CD8-positive, alpha-beta memory T cell (primary cell): ENCODE measurements at regions not wholly inside any gene's neighbourhood (a gene's known extent, or its start where the extent isn't known, plus 50 kb on each side); places are given as distances from the start of the nearest gene placed in this dataset.

Source experiments
- CTCF ChIA-PET: fragments of 350-600 bp; sonication (Branson Sonifier 250); formaldehyde crosslinking; loops from one replicate; lab custom pipeline; 2021; ENCODE audit warnings: antibody characterized with exemption; lab: Charles Lee
- POLR2A ChIA-PET: fragments of 350-600 bp; sonication (Branson Sonifier 250); formaldehyde crosslinking; loops from one replicate; lab custom pipeline; 2021; ENCODE audit warnings: antibody characterized with exemption; lab: Charles Lee
- DNase-seq, 5 donors: peaks; one replicate each; pipeline versions ENCODE4 v3.0.0 to v3.0.0-alpha.2; 2020 to 2022; ENCODE audit warnings: mixed read lengths in 1 of 5
- H3K27ac ChIP-seq: one replicate; pipeline ENCODE4 v1.7.0; 2013; ENCODE audit warnings: low read depth, mild to moderate bottlenecking, low read length, moderate library complexity
- H3K27me3 ChIP-seq: 2 replicates; pipeline ENCODE4 v1.7.0; 2013; ENCODE audit warnings: low read length, mild to moderate bottlenecking; ENCODE audit not compliant: insufficient read depth, poor library complexity, severe bottlenecking
- H3K36me3 ChIP-seq: 2 replicates; pipeline ENCODE4 v1.7.0; 2013; ENCODE audit warnings: mild to moderate bottlenecking, low read length, moderate library complexity; ENCODE audit not compliant: insufficient read depth
- H3K4me1 ChIP-seq: 2 replicates; pipeline ENCODE4 v1.7.0; 2013; ENCODE audit warnings: mild to moderate bottlenecking, low read length, moderate library complexity; ENCODE audit not compliant: insufficient read depth
- H3K4me3 ChIP-seq: 2 replicates; pipeline ENCODE4 v1.7.0; 2013; ENCODE audit warnings: mild to moderate bottlenecking, low read length
- H3K9me3 ChIP-seq: 2 replicates; pipeline ENCODE4 v1.7.0; 2013; ENCODE audit warnings: mild to moderate bottlenecking, low read length
- H3K27ac Mint-ChIP-seq, 8 donors: one replicate each; pipeline ENCODE4 v1.8.0; 2020 to 2021; ENCODE audit warnings: mixed read lengths in 8 of 8, mild to moderate bottlenecking in 6 of 8, inconsistent platforms in 3 of 8, moderate library complexity in 3 of 8
- H3K27me3 Mint-ChIP-seq, 2 donors: one replicate each; pipeline ENCODE4 v1.8.0; 2020 to 2021; ENCODE audit warnings: mixed read lengths in 2 of 2, mild to moderate bottlenecking in 1 of 2, moderate library complexity in 1 of 2
- H3K36me3 Mint-ChIP-seq, 3 donors: one replicate each; pipeline ENCODE4 v1.8.0; 2020 to 2021; ENCODE audit warnings: mixed read lengths in 3 of 3, inconsistent platforms in 1 of 3, mild to moderate bottlenecking in 1 of 3
- H3K4me1 Mint-ChIP-seq, 3 donors: one replicate each; pipeline ENCODE4 v1.8.0; 2020 to 2021; ENCODE audit warnings: mixed read lengths in 3 of 3, inconsistent platforms in 1 of 3, mild to moderate bottlenecking in 1 of 3
- H3K4me3 Mint-ChIP-seq, 7 donors: one replicate each; pipeline ENCODE4 v1.8.0; 2020 to 2021; ENCODE audit warnings: mixed read lengths in 7 of 7, mild to moderate bottlenecking in 6 of 7, moderate library complexity in 4 of 7, inconsistent platforms in 2 of 7
- H3K9me3 Mint-ChIP-seq, 5 donors: one replicate each; pipeline ENCODE4 v1.8.0; 2020 to 2022; ENCODE audit warnings: mixed read lengths in 5 of 5, mild to moderate bottlenecking in 3 of 5, moderate library complexity in 2 of 5, inconsistent platforms in 1 of 5

GRCh38 chr2:180524499-180524898, 455.9 kb upstream of the UBE2E3 start:
- Histone ChIP-seq H3K27me3 (no peaks in the 10 kb centered on the region), H3K4me3 (no peak overlapping the region), H3K36me3 (no peaks in the 10 kb centered on the region), H3K4me1 (no peaks in the 10 kb centered on the region), H3K27ac (no peak overlapping the region), H3K9me3 (no peaks in the 10 kb centered on the region)
- DNase-seq, result no peak
- CTCF ChIA-PET, result no interaction called here
- POLR2A ChIA-PET, result no interaction called here
- Mint-ChIP-seq H3K9me3 (no peaks in the 10 kb centered on the region), H3K27ac (peak overlapping the region in 1 of 8 donors; percentile 51), H3K4me3 (no peak overlapping the region), H3K27me3 (peaks cover 0 to 2% of the 10 kb centered on the region in 2 donors), H3K36me3 (no peaks in the 10 kb centered on the region), H3K4me1 (peaks cover 0 to 2% (median 0%) of the 10 kb centered on the region in 3 donors)

- Histone ChIP-seq H3K27me3 (no peaks in the 10 kb centered on the region), H3K27ac (no peak overlapping the region), H3K4me1 (no peaks in the 10 kb centered on the region), H3K9me3 (no peaks in the 10 kb centered on the region), H3K36me3 (no peaks in the 10 kb centered on the region), H3K4me3 (no peak overlapping the region)
- DNase-seq, result no peak
- Mint-ChIP-seq H3K27me3 (peaks cover 0 to 2% of the 10 kb centered on the region in 2 donors), H3K4me1 (peaks cover 0 to 2% (median 0%) of the 10 kb centered on the region in 3 donors), H3K36me3 (no peaks in the 10 kb centered on the region), H3K9me3 (no peaks in the 10 kb centered on the region), H3K27ac (no peak overlapping the region), H3K4me3 (no peak overlapping the region)
- ChIA-PET CTCF (no interaction called here), POLR2A (no interaction called here)
Measured at GRCh38 chr2:180523621-180524340, 456.6 kb upstream of the UBE2E3 start.

- CTCF ChIA-PET, result no interaction called here
- Mint-ChIP-seq H3K36me3 (no peaks in the 10 kb centered on the region), H3K9me3 (no peaks in the 10 kb centered on the region), H3K27me3 (peaks cover 0 to 8% of the 10 kb centered on the region in 2 donors), H3K4me1 (peaks cover 0 to 6% (median 2%) of the 10 kb centered on the region in 3 donors), H3K4me3 (no peak overlapping the region), H3K27ac (no peak overlapping the region)
- Histone ChIP-seq H3K4me1 (no peaks in the 10 kb centered on the region), H3K9me3 (no peaks in the 10 kb centered on the region), H3K36me3 (no peaks in the 10 kb centered on the region), H3K27ac (no peak overlapping the region), H3K4me3 (no peak overlapping the region), H3K27me3 (no peaks in the 10 kb centered on the region)
- POLR2A ChIA-PET, result no interaction called here
- no peak for DNase-seq
Measured at GRCh38 chr2:180520921-180521581, 459.4 kb upstream of the UBE2E3 start.

- CTCF ChIA-PET, result no interaction called here
- H3K27ac Mint-ChIP-seq, result no peak overlapping the region
- Histone ChIP-seq H3K9me3 (no peaks in the 10 kb centered on the region), H3K27ac (no peak overlapping the region), H3K4me3 (no peak overlapping the region), H3K4me1 (no peaks in the 10 kb centered on the region), H3K27me3 (no peaks in the 10 kb centered on the region), H3K36me3 (no peaks in the 10 kb centered on the region)
- POLR2A ChIA-PET, result no interaction called here
- H3K4me1 Mint-ChIP-seq, result peaks cover 0 to 10% (median 2%) of the 10 kb centered on the region in 3 donors
- H3K36me3 Mint-ChIP-seq, result no peaks in the 10 kb centered on the region
- H3K4me3 Mint-ChIP-seq, result no peak overlapping the region
- no peak for DNase-seq
- H3K27me3 Mint-ChIP-seq, result peaks cover 0 to 11% of the 10 kb centered on the region in 2 donors
- H3K9me3 Mint-ChIP-seq, result no peaks in the 10 kb centered on the region
Measured at GRCh38 chr2:180520206-180520605, 460.2 kb upstream of the UBE2E3 start.

- H3K27ac ChIP-seq, result no peak overlapping the region
- no peak overlapping the region for H3K27ac Mint-ChIP-seq
- peaks cover 0 to 11% of the 10 kb centered on the region in 2 donors for H3K27me3 Mint-ChIP-seq
- no peak for DNase-seq
- no peaks in the 10 kb centered on the region for H3K9me3 Mint-ChIP-seq
- no peak overlapping the region for H3K4me3 Mint-ChIP-seq
- H3K27me3 ChIP-seq, result no peaks in the 10 kb centered on the region
- peaks cover 0 to 10% (median 2%) of the 10 kb centered on the region in 3 donors for H3K4me1 Mint-ChIP-seq
- no peaks in the 10 kb centered on the region for H3K36me3 ChIP-seq
- ChIA-PET POLR2A (no interaction called here), CTCF (no interaction called here)
- no peaks in the 10 kb centered on the region for H3K36me3 Mint-ChIP-seq
- no peaks in the 10 kb centered on the region for H3K4me1 ChIP-seq
- H3K4me3 ChIP-seq, result no peak overlapping the region
- no peaks in the 10 kb centered on the region for H3K9me3 ChIP-seq
Measured at GRCh38 chr2:180519276-180519675, 461.1 kb upstream of the UBE2E3 start.

- no peak overlapping the region for H3K4me3 Mint-ChIP-seq
- no peak overlapping the region for H3K27ac ChIP-seq
- H3K9me3 Mint-ChIP-seq, result no peaks in the 10 kb centered on the region
- H3K27ac Mint-ChIP-seq, result peak overlapping the region in 1 of 8 donors; percentile 19
- ChIA-PET CTCF (no interaction called here), POLR2A (no interaction called here)
- H3K36me3 ChIP-seq, result no peaks in the 10 kb centered on the region
- no peaks in the 10 kb centered on the region for H3K9me3 ChIP-seq
- no peaks in the 10 kb centered on the region for H3K36me3 Mint-ChIP-seq
- H3K4me3 ChIP-seq, result no peak overlapping the region
- no peaks in the 10 kb centered on the region for H3K4me1 ChIP-seq
- no peaks in the 10 kb centered on the region for H3K27me3 ChIP-seq
- peaks cover 0 to 11% of the 10 kb centered on the region in 2 donors for H3K27me3 Mint-ChIP-seq
- no peak for DNase-seq
- H3K4me1 Mint-ChIP-seq, result peaks cover 0 to 10% (median 2%) of the 10 kb centered on the region in 3 donors
Measured at GRCh38 chr2:180516232-180516631, 464.2 kb upstream of the UBE2E3 start.

GRCh38 chr2:180513389-180513788, 467.0 kb upstream of the UBE2E3 start:
- Mint-ChIP-seq H3K4me1 (peaks cover 0 to 10% (median 0%) of the 10 kb centered on the region in 3 donors), H3K4me3 (no peak overlapping the region), H3K9me3 (no peaks in the 10 kb centered on the region), H3K36me3 (no peaks in the 10 kb centered on the region), H3K27me3 (peaks cover 3 to 17% of the 10 kb centered on the region in 2 donors), H3K27ac (no peak overlapping the region)
- CTCF ChIA-PET, result no interaction called here
- no peak overlapping the region for H3K4me3 ChIP-seq
- H3K4me1 ChIP-seq, result no peaks in the 10 kb centered on the region
- H3K27ac ChIP-seq, result no peak overlapping the region
- no peaks in the 10 kb centered on the region for H3K27me3 ChIP-seq
- no peaks in the 10 kb centered on the region for H3K36me3 ChIP-seq
- no peaks in the 10 kb centered on the region for H3K9me3 ChIP-seq
- no peak for DNase-seq
- POLR2A ChIA-PET, result no interaction called here

GRCh38 chr2:180508458-180508857, 471.9 kb upstream of the UBE2E3 start:
- Mint-ChIP-seq H3K36me3 (no peaks in the 10 kb centered on the region), H3K27me3 (peaks cover 3 to 9% of the 10 kb centered on the region in 2 donors), H3K4me1 (no peaks in the 10 kb centered on the region), H3K27ac (no peak overlapping the region), H3K9me3 (no peaks in the 10 kb centered on the region), H3K4me3 (no peak overlapping the region)
- ChIA-PET CTCF (no interaction called here), POLR2A (no interaction called here)
- no peak overlapping the region for H3K27ac ChIP-seq
- H3K4me3 ChIP-seq, result no peak overlapping the region
- DNase-seq, result no peak
- no peaks in the 10 kb centered on the region for H3K27me3 ChIP-seq
- H3K9me3 ChIP-seq, result no peaks in the 10 kb centered on the region
- no peaks in the 10 kb centered on the region for H3K4me1 ChIP-seq
- H3K36me3 ChIP-seq, result no peaks in the 10 kb centered on the region
